DMS 273 (cell line): ENCODE measurements at regions not wholly inside any gene's neighbourhood (a gene's known extent, or its start where the extent isn't known, plus 50 kb on each side); places are given as distances from the start of the nearest gene placed in this dataset.

Source experiments
- DNase-seq: peaks from one replicate; lab custom pipeline; 2025; ENCODE audit not compliant: unreplicated experiment; lab: John Stamatoyannopoulos, UW

- DNase-seq: no peak
Measured at GRCh38 chr6:21459641-21460040, 133.9 kb upstream of the SOX4 start.

- no peak for DNase-seq
Measured at GRCh38 chr6:21461844-21462518, 131.6 kb upstream of the SOX4 start.

GRCh38 chr6:21462519-21462852 lies 131.1 kb upstream of the SOX4 start:
- no peak for DNase-seq

GRCh38 chr6:21467091-21467490 lies 126.5 kb upstream of the SOX4 start:
- DNase-seq: no peak

GRCh38 chr6:21468461-21468860 lies 125.1 kb upstream of the SOX4 start:
- no peak for DNase-seq

- peak; percentile 53 for DNase-seq
Measured at GRCh38 chr6:21469213-21469612, 124.3 kb upstream of the SOX4 start.

- no peak for DNase-seq
Measured at GRCh38 chr6:21476112-21476511, 117.4 kb upstream of the SOX4 start.

- DNase-seq: no peak
Measured at GRCh38 chr6:21478411-21478810, 115.1 kb upstream of the SOX4 start.

- DNase-seq: peak; percentile 70
Measured at GRCh38 chr6:21478883-21479539, 114.5 kb upstream of the SOX4 start.

GRCh38 chr6:21486115-21486514 lies 107.4 kb upstream of the SOX4 start:
- no peak for DNase-seq

- DNase-seq: no peak
Measured at GRCh38 chr6:21489826-21490225, 103.7 kb upstream of the SOX4 start.

GRCh38 chr6:21491955-21492354 lies 101.6 kb upstream of the SOX4 start:
- DNase-seq: no peak

- DNase-seq: no peak
Measured at GRCh38 chr6:21494505-21494904, 99.0 kb upstream of the SOX4 start.

- no peak for DNase-seq
Measured at GRCh38 chr6:21496196-21496595, 97.4 kb upstream of the SOX4 start.

- no peak for DNase-seq
Measured at GRCh38 chr6:21496706-21497105, 96.8 kb upstream of the SOX4 start.

GRCh38 chr6:21500314-21501020 lies 93.1 kb upstream of the SOX4 start:
- no peak for DNase-seq

GRCh38 chr6:21501021-21501354 lies 92.6 kb upstream of the SOX4 start:
- DNase-seq: peak; percentile 39

GRCh38 chr6:21501815-21502214 lies 91.7 kb upstream of the SOX4 start:
- DNase-seq: no peak

- DNase-seq: no peak
Measured at GRCh38 chr6:21502682-21503081, 90.9 kb upstream of the SOX4 start.

- DNase-seq: no peak
Measured at GRCh38 chr6:21504790-21505189, 88.8 kb upstream of the SOX4 start.

GRCh38 chr6:21505574-21505990 lies 88.0 kb upstream of the SOX4 start:
- DNase-seq: no peak

GRCh38 chr6:21506126-21506525 lies 87.4 kb upstream of the SOX4 start:
- no peak for DNase-seq

- no peak for DNase-seq
Measured at GRCh38 chr6:21507811-21508210, 85.7 kb upstream of the SOX4 start.
